Fibroblast of pulmonary artery (primary cell): ENCODE measurements at regions not wholly inside any gene's neighbourhood (a gene's known extent, or its start where the extent isn't known, plus 50 kb on each side); places are given as distances from the start of the nearest gene placed in this dataset.

Source experiments
- DNase-seq: peaks from one replicate; pipeline ENCODE4 v3.0.0-alpha.2; 2010; ENCODE audit warnings: low read depth
- H3K4me3 ChIP-seq: replicated peaks from 2 replicates; pipeline ENCODE4 v1.5.1; 2011; ENCODE audit warnings: low read depth, mild to moderate bottlenecking, control low read depth, low read length, moderate library complexity
- CTCF ChIP-seq: IDR thresholded peaks from 2 replicates; pipeline ENCODE4 v1.5.1; 2011; ENCODE audit warnings: mild to moderate bottlenecking, control low read depth, low read length, inconsistent platforms; ENCODE audit errors: missing control alignments

- no peak overlapping the region for H3K4me3 ChIP-seq
- DNase-seq = no peak
- no peak for TF ChIP-seq CTCF
These were observed 898.2 kb upstream of the TYRP1 start for GRCh38 chr9:11794984-11795383.

GRCh38 chr9:11805969-11806368, 887.2 kb upstream of the TYRP1 start:
- no peak overlapping the region for H3K4me3 ChIP-seq
- no peak for DNase-seq
- TF ChIP-seq CTCF = no peak

DNA sequence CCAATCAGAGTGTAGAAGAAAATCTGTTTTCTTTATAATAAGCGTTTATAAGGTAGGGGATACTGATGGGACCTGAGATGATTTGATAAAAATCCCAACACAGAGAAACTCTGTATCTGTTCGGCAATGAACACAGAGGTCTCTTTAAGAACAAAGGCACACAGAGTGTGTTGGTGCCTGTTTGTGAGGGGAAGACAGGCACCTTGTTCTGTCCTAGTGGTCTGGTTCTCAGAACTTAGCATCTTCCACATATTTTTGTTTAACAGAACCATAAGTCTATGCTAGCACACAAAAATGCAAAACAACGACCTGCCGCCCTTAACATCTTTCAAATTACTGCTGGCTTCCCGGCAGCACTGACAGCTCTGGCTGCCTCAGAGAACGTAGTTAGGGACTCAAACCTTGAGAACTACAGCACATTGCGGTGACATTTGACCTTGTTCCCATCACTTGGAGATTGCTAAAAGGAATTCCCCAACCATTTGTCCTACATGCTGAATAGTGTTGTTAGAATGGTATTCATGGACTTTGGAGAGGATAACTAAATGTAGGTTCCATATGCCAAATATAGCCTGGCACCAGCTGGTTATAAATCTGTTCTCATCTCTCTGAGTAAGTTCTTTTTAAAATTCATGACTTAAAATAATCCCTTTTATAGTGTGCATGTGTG, 871.7 kb upstream of the TYRP1 start:
- no peak for DNase-seq
- no peak overlapping the region for H3K4me3 ChIP-seq
- no peak for TF ChIP-seq CTCF

- DNase-seq = no peak
- no peak for TF ChIP-seq CTCF
- H3K4me3 ChIP-seq = no peak overlapping the region
These were observed 865.0 kb upstream of the TYRP1 start for GRCh38 chr9:11828201-11828600.

GRCh38 chr9:11833056-11833455, 860.1 kb upstream of the TYRP1 start:
- no peak overlapping the region for H3K4me3 ChIP-seq
- DNase-seq = no peak
- no peak for TF ChIP-seq CTCF

GRCh38 chr9:11868795-11869194, 824.4 kb upstream of the TYRP1 start:
- no peak overlapping the region for H3K4me3 ChIP-seq
- no peak for TF ChIP-seq CTCF
- no peak for DNase-seq

DNA sequence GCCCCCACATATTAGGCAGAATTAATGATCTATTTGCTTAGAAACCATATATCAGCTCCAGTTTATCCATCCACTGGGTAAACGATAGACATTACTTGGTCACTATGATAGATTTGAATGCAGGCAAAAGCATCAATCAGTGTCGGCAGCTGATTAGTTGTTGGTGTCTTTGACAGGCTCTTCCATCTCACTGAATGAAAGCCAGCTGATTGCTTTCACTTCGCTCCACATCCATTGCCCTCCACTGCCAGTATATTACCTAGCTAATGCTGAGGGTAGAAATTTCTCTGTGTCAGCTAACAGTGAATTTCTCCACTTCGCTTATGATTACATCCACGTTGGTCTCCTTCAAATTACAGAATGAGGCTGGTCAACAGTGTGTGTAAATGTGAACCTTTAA, 821.3 kb upstream of the TYRP1 start:
- H3K4me3 ChIP-seq = no peak overlapping the region
- no peak for DNase-seq
- TF ChIP-seq CTCF = no peak
